Skeletal muscle tissue (tissue), 3 donors: ENCODE measurements at regions not wholly inside any gene's neighbourhood (a gene's known extent, or its start where the extent isn't known, plus 50 kb on each side); places are given as distances from the start of the nearest gene placed in this dataset.
"Not testable (repeated sequence)": the region's sequence is repeated elsewhere in the genome, so short reads cannot be mapped to it uniquely, and the experiment has no call there.

Experiments used
- H3K27ac ChIP-seq: one replicate; pipeline ENCODE4 v1.7.0; 2013; ENCODE audit warnings: mild to moderate bottlenecking, low read depth, low read length, inconsistent platforms
- H3K27me3 ChIP-seq, 3 donors: one replicate each; pipeline ENCODE4 v1.7.0; 2013; ENCODE audit warnings: low read length in 3 of 3; ENCODE audit not compliant: control insufficient read depth in 3 of 3, insufficient read depth in 3 of 3
- H3K36me3 ChIP-seq, 3 donors: one replicate each; pipeline ENCODE4 v1.7.0; 2013; ENCODE audit warnings: low read length in 3 of 3; ENCODE audit not compliant: control insufficient read depth in 3 of 3, insufficient read depth in 3 of 3
- H3K4me1 ChIP-seq, 3 donors: one replicate each; pipeline ENCODE4 v1.7.0; 2013; ENCODE audit warnings: low read length in 3 of 3, mild to moderate bottlenecking in 3 of 3; ENCODE audit not compliant: control insufficient read depth in 3 of 3, insufficient read depth in 3 of 3
- H3K4me3 ChIP-seq, 3 donors: one replicate each; pipeline ENCODE4 v1.7.0; 2013; ENCODE audit warnings: low read length in 3 of 3
- H3K9ac ChIP-seq, 3 donors: one replicate each; pipeline ENCODE4 v1.7.0; 2013; ENCODE audit warnings: low read length in 3 of 3, mild to moderate bottlenecking in 3 of 3, moderate library complexity in 2 of 3, low read depth in 1 of 3
- H3K9me3 ChIP-seq, 3 donors: one replicate each; pipeline ENCODE4 v1.7.0; 2013; ENCODE audit warnings: low read length in 3 of 3; ENCODE audit not compliant: control insufficient read depth in 3 of 3
- donor health status: Osteomylitis.

DNA sequence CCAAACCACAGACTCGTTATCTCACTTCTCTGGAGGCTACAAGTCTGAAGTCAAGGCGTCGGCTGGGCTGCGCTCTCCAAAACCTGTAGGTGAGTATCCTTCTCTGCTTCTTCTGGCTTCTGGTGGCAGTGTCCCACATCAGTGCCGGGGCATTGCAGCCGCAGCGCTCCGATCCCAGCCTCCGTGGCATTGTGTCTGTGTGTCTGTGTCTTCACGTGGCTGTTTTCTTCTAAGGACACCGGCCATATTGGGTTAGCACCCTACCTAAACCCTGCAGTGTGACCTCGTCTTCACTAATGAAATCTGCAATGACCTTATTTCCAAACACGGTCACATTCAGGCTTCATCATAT lies 584.9 kb upstream of the COBL start:
- Histone ChIP-seq H3K36me3 (no peaks in the 10 kb centered on the region), H3K27ac (no peak overlapping the region), H3K4me3 (no peak overlapping the region), H3K9ac (no peak overlapping the region), H3K4me1 (no peaks in the 10 kb centered on the region), H3K27me3 (no peaks in the 10 kb centered on the region), H3K9me3 (peaks cover 0 to 2% (median 0%) of the 10 kb centered on the region in 3 donors)

DNA sequence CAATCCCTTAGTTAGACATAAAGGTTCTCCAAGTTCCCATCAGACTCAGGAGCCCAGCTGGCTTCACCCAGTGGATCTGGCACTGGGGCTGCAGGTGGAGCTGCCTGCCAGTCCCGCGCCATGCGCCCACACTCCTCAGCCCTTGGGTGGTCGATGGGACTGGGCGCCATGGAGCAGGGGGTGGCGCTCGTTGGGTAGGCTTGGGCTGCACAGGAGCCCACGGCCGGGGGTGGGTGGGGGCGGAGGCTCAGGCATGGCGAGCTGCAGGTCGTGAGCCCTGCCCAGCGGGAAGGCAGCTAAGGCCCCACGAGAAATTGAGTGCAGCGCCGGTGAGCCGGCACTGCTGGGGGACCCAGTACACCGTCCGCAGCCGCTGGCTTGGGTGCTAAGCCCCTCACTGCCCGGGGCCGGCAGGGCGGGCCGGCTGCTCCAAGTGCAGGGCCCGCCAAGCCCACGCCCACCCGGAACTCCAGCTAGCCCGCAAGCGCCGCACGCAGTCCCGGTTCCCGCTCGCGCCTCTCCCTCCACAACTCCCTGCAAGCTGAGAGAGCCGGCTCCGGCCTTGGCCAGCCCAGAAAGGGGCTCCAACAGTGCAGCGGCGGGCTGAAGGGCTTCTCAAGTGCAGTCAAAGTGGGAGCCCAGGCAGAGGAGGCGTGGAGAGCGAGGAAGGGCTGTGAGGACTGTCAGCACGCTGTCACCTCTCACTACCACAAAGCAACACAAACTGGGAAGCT lies 584.3 kb upstream of the COBL start:
- not testable (repeated sequence) for H3K9ac ChIP-seq, H3K4me3 ChIP-seq, H3K9me3 ChIP-seq, H3K36me3 ChIP-seq, H3K27ac ChIP-seq, H3K4me1 ChIP-seq, H3K27me3 ChIP-seq

DNA sequence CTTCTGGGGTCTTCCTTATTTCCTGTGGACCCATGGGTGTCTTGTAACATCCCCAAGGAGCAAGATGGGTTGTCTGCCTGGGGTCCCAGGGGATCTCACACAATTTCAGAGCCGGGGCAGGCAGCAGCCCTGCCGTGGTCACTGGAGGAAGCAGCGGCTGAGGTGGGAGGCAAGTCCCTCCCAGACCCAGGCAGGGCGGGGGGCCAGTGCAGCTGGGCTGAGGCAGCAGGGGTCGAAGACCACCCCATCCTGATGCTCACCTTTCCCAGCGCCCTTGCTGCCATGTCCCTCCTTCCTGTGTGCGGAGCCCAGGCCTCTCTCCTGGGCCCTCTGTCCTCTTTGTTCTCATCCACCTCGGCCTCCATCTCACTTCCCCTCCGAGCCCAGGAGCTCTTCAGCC lies 583.0 kb upstream of the COBL start:
- H3K27me3 ChIP-seq = no peaks in the 10 kb centered on the region
- peaks cover 0 to 2% (median 0%) of the 10 kb centered on the region in 3 donors for H3K9me3 ChIP-seq
- H3K27ac ChIP-seq = no peak overlapping the region
- H3K9ac ChIP-seq = no peak overlapping the region
- no peak overlapping the region for H3K4me3 ChIP-seq
- no peaks in the 10 kb centered on the region for H3K4me1 ChIP-seq
- H3K36me3 ChIP-seq = no peaks in the 10 kb centered on the region

DNA sequence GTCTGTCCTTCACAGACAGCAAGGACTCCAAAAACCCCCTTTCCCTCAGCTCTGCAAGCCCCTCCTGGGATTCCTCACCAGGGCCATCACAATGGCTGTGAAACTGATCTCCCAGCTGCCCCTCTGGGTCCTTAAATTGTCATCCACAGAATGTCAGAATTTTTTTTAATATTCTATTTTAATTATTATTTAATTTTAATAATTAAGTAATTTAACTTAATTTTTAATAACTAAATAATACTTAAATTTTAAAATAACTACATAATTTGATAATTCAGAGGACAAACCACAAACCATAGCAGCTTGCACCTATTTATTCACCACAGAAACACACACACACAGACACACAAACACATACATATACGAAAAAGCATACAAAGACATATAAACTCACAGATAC lies 565.8 kb upstream of the COBL start:
- Histone ChIP-seq H3K4me3 (no peak overlapping the region), H3K4me1 (no peaks in the 10 kb centered on the region), H3K36me3 (no peaks in the 10 kb centered on the region), H3K27me3 (no peaks in the 10 kb centered on the region), H3K9me3 (peaks cover 0 to 3% (median 0%) of the 10 kb centered on the region in 3 donors), H3K9ac (no peak overlapping the region), H3K27ac (no peak overlapping the region)

DNA sequence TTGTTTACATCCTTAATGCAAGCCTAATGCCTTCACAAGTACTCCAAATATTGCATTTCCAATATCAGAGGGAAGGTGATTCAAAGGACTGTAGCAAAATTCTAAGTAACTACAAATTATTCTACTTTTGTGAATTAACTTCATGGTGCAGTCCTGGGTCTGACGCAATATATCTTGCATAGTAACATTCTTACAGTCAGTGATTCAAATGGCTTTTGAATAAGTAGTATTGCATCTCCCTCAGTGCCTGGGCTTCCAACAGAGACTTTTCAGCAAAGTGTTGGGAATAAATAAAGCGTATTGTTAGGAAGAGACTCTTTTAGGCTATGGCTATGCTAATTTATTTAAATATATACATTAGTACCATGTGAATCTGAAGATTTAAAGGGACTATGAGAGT lies 564.7 kb upstream of the COBL start:
- H3K9ac ChIP-seq = no peak overlapping the region
- H3K4me3 ChIP-seq = no peak overlapping the region
- peaks cover 0 to 3% (median 0%) of the 10 kb centered on the region in 3 donors for H3K9me3 ChIP-seq
- no peaks in the 10 kb centered on the region for H3K4me1 ChIP-seq
- no peaks in the 10 kb centered on the region for H3K27me3 ChIP-seq
- H3K36me3 ChIP-seq = no peaks in the 10 kb centered on the region
- H3K27ac ChIP-seq = no peak overlapping the region

DNA sequence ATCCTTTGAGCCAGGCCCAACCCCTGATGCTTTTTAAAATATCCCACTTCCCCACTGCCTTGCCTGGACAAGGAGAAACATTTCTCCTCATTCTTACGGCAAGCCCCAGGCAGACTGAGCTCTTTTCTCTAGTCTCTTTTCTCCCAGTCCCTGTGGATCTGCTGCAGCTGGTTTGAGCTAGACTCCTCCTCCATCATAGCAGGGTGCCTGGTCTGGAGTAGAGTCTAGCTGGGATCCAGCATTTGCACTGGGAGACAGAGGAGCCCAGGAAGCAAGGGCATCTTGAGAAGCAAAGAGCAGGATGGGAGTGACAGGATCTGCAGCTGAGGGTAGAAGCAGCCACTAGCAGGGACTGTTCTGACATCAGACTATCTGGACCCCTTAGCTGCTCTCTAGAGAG lies 562.3 kb upstream of the COBL start:
- peaks cover 0 to 3% (median 0%) of the 10 kb centered on the region in 3 donors for H3K9me3 ChIP-seq
- H3K27ac ChIP-seq = no peak overlapping the region
- no peak overlapping the region for H3K4me3 ChIP-seq
- H3K9ac ChIP-seq = no peak overlapping the region
- no peaks in the 10 kb centered on the region for H3K4me1 ChIP-seq
- H3K36me3 ChIP-seq = no peaks in the 10 kb centered on the region
- no peaks in the 10 kb centered on the region for H3K27me3 ChIP-seq

DNA sequence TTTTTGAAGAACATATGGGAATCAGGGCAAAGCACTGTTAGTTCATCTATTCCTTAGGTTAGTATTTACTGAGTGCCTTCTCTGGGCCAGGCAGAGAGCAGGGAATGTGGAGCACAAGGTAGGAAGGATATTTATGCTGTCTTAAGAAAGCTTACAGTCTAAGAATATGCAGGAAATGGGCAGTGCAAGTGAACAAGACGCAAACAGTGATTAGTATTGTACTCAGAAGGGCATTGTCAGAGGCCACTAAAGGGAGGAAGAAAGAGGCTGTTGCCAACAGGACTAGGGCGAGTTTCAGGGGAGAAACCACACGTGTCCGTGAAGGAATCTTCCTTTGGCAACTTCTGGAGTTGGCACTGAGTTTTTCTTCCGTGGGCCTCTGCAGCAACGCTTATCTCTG lies 552.8 kb upstream of the COBL start:
- H3K4me1 ChIP-seq = no peaks in the 10 kb centered on the region

DNA sequence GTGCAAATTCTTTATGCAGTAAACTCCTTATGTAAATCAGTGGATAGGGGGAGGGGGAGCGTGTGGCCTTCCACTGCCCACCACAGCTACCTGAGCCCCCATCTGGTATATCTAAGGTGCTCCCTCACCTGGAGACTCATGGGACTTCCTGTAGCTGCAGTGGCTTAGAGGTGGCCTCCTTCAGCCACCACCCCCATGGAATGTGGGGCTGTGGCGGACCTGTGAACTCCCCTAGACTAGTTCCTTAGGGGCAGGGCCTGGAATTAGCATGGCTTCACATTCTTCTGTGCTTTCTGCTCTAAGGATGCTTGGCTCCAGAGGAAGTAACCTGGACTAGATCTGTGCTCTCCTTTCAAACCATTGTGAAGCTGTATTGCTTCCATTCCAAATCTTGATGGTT lies 550.5 kb upstream of the COBL start:
- Histone ChIP-seq H3K27ac (no peak overlapping the region), H3K36me3 (no peaks in the 10 kb centered on the region), H3K4me1 (no peaks in the 10 kb centered on the region), H3K9ac (no peak overlapping the region), H3K9me3 (no peaks in the 10 kb centered on the region), H3K4me3 (no peak overlapping the region), H3K27me3 (no peaks in the 10 kb centered on the region)

More for the DNA sequence above, 552.8 kb upstream of the COBL start:
- no peak overlapping the region for H3K4me3 ChIP-seq
- no peaks in the 10 kb centered on the region for H3K9me3 ChIP-seq
- no peak overlapping the region for H3K9ac ChIP-seq
- H3K27ac ChIP-seq = no peak overlapping the region
- H3K36me3 ChIP-seq = no peaks in the 10 kb centered on the region
- H3K27me3 ChIP-seq = no peaks in the 10 kb centered on the region

DNA sequence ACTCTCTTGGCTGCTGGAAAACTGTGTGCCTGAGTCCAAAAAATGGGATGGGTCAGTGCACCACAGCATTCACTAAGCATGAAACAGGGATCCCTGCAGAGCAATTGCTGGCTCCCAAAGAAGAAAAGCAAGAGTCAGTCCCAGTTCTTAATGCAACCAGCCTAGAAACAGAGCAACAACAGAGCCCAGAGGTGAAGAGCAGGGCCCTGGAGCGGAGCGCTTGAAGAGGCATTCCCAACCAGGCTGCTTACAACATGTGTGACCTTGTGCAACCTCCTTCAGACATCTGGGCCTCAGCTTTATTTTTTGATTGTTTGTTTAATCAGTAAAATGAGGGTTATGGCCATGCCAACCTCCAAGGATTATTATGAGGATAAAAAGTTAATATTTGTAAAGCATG lies 543.7 kb upstream of the COBL start:
- Histone ChIP-seq H3K4me3 (no peak overlapping the region), H3K27me3 (no peaks in the 10 kb centered on the region), H3K4me1 (no peaks in the 10 kb centered on the region), H3K9me3 (peaks cover 0 to 4% (median 0%) of the 10 kb centered on the region in 3 donors), H3K27ac (no peak overlapping the region), H3K36me3 (no peaks in the 10 kb centered on the region), H3K9ac (no peak overlapping the region)

DNA sequence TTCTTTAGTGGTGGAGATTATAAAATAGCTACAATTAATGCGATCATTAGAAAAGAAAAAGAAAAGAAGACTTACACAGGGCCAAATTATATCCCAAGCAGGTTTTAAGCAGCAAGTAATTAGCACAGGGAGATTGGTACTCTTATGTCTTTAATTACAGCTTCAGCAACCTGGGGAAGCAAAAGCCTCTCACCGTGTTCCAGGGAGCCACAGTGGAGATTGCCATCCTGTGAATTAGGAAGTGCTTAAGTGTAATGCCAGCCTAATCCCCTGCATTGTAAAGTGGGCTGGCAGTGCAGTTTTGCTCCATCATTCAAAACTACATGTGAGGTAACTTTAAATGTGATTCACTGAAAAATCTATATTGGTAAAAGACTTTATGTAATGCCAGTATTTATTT lies 533.5 kb upstream of the COBL start:
- Histone ChIP-seq H3K9me3 (peaks cover 0 to 3% (median 2%) of the 10 kb centered on the region in 3 donors), H3K27ac (no peak overlapping the region), H3K4me1 (no peaks in the 10 kb centered on the region), H3K27me3 (no peaks in the 10 kb centered on the region), H3K9ac (no peak overlapping the region), H3K4me3 (no peak overlapping the region), H3K36me3 (no peaks in the 10 kb centered on the region)
